GM21423 (cell line): ENCODE measurements at regions not wholly inside any gene's neighbourhood (a gene's known extent, or its start where the extent isn't known, plus 50 kb on each side); places are given as distances from the start of the nearest gene placed in this dataset.

Source experiments
- ATAC-seq: cut with Tn5 transposase; IDR thresholded peaks from one replicate; pipeline ENCODE4 v1.9.1; 2021; ENCODE audit warnings: mild to moderate bottlenecking, moderate library complexity; ENCODE audit not compliant: unreplicated experiment

- no peak for ATAC-seq
Observed at GRCh38 chr10:124288928-124289850, 129.5 kb downstream of the OAT start.

GRCh38 chr10:124288486-124288885, 130.2 kb downstream of the OAT start:
- no peak for ATAC-seq

GRCh38 chr10:124287791-124288190, 130.9 kb downstream of the OAT start:
- ATAC-seq: no peak

GRCh38 chr10:124287071-124287685, 131.5 kb downstream of the OAT start:
- no peak for ATAC-seq

GRCh38 chr10:124286621-124287020, 132.1 kb downstream of the OAT start:
- no peak for ATAC-seq

GRCh38 chr10:124285587-124286527, 132.9 kb downstream of the OAT start:
- peak; percentile 78 for ATAC-seq

GRCh38 chr10:124283949-124284250, 134.8 kb downstream of the OAT start:
- no peak for ATAC-seq

GRCh38 chr10:124283215-124283948, 135.3 kb downstream of the OAT start:
- ATAC-seq: no peak

GRCh38 chr10:124282326-124282725, 136.4 kb downstream of the OAT start:
- no peak for ATAC-seq

- no peak for ATAC-seq
Observed at GRCh38 chr10:124281666-124282065, 137.1 kb downstream of the OAT start.

- ATAC-seq: no peak
Observed at GRCh38 chr10:124280916-124281315, 137.8 kb downstream of the OAT start.

- ATAC-seq: no peak
Observed at GRCh38 chr10:124279882-124280281, 138.8 kb downstream of the OAT start.

GRCh38 chr10:124279298-124279697, 139.4 kb downstream of the OAT start:
- no peak for ATAC-seq

- ATAC-seq: no peak
Observed at GRCh38 chr10:124278356-124278755, 140.4 kb downstream of the OAT start.

GRCh38 chr10:124273141-124273540, 145.6 kb downstream of the OAT start:
- no peak for ATAC-seq

GRCh38 chr10:124271676-124272075, 147.0 kb downstream of the OAT start:
- ATAC-seq: no peak

- ATAC-seq: no peak
Observed at GRCh38 chr10:124270530-124271327, 148.0 kb downstream of the OAT start.

- ATAC-seq: no peak
Observed at GRCh38 chr10:124268976-124269375, 149.7 kb downstream of the OAT start.

- no peak for ATAC-seq
Observed at GRCh38 chr10:124267911-124268549, 150.7 kb downstream of the OAT start.
